GM18870 (cell line): ENCODE measurements at regions not wholly inside any gene's neighbourhood (a gene's known extent, or its start where the extent isn't known, plus 50 kb on each side); places are given as distances from the start of the nearest gene placed in this dataset.

Experiments
- ATAC-seq: cut with Tn5 transposase; IDR thresholded peaks from one replicate; pipeline ENCODE4 v1.9.1; 2021; ENCODE audit warnings: moderate library complexity; ENCODE audit not compliant: unreplicated experiment

GRCh38 chr4:164462471-164462870, 291.5 kb upstream of the SMIM31 start:
- no peak for ATAC-seq

DNA sequence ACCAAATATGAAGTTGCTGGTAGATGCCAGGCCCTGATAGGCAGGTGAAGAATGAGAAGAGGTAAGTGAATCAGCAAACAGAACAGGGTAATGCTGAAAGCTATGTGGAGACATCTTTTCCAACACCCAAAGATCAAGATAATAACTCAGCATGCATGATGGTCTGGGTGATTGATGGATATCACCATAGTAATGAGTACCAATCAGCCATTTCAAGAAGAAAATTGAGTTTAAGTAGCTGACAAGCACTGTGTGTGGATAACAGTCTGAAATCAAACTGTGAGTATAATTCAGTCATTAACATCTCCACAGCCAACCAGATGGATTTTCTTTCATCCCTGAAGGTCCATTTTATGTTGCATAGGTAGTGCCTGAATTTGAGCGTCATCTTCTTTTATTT, 289.6 kb upstream of the SMIM31 start:
- ATAC-seq = no peak

- ATAC-seq = no peak
Measured at GRCh38 chr4:164467493-164467892, 286.4 kb upstream of the SMIM31 start.

- ATAC-seq = no peak
Measured at GRCh38 chr4:164481306-164482091, 272.4 kb upstream of the SMIM31 start.

GRCh38 chr4:164482092-164482404, 271.9 kb upstream of the SMIM31 start:
- ATAC-seq = no peak

- no peak for ATAC-seq
Measured at GRCh38 chr4:164482758-164483157, 271.2 kb upstream of the SMIM31 start.

DNA sequence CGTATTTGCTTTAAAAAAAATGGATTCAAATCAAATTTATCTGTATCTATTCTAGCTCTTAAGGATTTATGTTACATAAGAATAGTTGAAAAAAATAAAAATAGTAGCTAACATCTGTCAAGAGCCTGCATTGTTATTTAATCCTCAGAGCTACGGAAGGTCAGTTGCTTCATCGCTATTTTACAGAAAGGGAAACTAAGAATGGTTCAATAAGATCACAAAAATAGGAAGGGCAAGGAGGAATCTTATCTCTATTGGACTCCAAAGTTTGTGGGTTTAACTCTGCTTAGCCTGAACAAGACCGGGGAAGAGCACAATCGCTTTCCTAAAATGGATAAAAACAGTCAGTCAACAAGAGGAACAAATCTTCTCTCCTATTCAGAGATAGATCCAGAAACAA, 270.2 kb upstream of the SMIM31 start:
- no peak for ATAC-seq

DNA sequence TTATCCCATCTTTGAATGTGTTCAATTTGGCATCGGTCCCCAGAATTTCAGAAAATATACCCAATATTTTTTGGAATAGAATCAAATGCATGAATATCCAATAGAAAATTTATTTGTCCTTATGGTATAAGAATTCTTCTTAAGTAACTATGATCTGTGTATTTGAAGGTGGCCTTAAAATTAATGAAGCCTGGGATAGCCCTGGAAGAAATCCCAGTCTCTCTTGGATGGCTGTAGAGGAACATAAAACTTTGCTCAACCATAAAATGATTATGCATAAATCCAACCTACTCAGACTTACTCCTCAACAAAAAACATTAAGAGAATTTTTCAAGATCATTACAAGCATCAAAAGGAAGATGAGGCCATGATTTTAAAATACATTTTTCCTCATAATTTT, 269.4 kb upstream of the SMIM31 start:
- no peak for ATAC-seq

DNA sequence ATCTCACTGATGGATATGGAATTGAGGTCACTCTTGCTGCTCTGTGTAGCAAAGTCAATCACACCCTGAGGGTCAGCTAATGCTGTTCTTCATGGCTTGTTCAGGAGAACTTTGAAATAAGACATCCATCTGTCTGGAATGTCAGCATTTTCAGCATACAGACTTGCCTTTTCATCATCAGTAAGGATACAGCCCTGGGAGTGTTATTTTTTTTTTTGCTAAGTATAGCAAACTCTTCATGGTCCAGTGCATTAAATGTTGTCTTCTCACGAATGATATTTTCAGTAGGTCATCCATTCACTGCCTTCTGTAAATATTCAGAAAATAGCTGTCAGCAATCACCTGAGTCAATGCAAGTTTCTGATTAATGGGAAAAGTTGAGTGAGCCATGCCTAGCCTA, 268.8 kb upstream of the SMIM31 start:
- ATAC-seq = no peak

GRCh38 chr4:164488114-164488513, 265.8 kb upstream of the SMIM31 start:
- ATAC-seq = no peak

- no peak for ATAC-seq
Measured at GRCh38 chr4:164501074-164501473, 252.9 kb upstream of the SMIM31 start.

DNA sequence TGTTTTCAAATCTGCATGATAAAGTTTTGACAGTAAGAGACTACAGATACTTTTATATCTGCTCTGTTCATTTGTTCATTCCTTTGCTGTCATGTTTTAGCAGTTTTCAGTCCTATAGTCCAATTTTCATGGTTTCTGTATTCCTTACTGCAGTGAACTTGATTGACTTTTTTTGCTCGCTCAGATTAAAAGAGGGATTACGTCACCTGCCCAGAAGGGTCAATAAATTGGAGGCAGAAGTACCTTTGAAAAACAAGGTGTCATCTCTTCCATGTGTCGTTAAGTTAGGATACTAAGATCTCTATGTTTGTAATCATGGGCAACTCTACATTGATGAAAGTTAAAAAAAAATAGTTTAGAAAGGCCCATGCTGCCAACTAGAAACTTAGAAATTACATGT, 250.1 kb upstream of the SMIM31 start:
- ATAC-seq = no peak

DNA sequence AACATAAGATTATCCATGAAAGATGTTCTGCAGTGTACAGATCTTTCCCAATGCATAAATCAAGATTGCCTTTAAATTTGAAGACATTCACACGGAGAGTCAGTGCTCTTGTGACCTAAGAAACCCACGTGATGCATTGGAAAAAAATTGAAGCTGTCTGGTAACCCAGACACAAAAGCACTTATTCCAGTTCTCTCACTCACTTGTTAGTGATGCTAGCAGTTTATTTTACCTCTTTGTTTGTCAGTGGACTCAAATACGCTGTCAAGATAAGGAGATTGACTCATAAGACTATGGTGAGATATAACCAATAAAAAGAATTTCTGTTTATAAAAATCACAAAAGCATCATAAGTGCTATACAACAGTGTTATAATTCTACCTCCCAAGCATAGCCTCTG, 245.8 kb upstream of the SMIM31 start:
- ATAC-seq = no peak

DNA sequence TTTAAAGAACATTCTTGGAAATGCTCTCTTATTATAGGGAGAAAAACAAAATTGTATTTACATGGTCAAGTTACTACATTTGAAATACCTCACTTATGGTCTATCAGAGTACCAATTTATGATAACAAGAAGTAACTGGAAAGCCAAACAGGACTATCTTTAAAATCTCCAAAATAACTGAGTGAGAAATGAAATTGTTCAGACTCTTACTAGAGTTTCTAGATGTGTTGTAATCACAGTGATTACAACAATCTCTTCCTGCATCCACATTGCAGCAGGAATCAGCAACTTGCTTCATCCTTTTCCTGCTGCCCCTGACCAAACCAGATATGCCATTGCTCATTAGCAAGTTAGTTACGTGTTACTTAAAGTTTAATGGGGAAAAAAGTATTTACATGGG, 245.2 kb upstream of the SMIM31 start:
- no peak for ATAC-seq

DNA sequence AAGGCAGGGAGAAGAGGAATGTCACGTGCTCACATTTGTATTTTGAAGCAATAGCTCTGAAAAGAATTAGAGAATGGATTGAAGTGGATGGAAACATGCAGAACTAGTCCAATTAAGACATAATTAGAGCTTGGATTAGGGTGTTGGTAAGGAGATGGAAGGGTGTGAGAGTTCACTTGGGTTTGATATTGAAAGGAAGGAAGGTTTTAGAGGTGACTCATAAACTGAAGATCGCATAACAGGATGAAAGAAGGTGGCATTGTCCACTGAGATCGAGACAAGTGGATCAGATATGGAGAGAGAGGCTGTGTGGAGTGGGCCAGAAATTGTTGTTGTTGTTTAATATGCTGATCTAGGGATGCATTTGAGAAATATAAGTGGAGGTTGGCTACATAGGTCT, 244.0 kb upstream of the SMIM31 start:
- no peak for ATAC-seq

- ATAC-seq = no peak
Measured at GRCh38 chr4:164512124-164512523, 241.8 kb upstream of the SMIM31 start.

GRCh38 chr4:164514765-164515164, 239.2 kb upstream of the SMIM31 start:
- no peak for ATAC-seq

GRCh38 chr4:164524789-164525188, 229.1 kb upstream of the SMIM31 start:
- ATAC-seq = no peak

DNA sequence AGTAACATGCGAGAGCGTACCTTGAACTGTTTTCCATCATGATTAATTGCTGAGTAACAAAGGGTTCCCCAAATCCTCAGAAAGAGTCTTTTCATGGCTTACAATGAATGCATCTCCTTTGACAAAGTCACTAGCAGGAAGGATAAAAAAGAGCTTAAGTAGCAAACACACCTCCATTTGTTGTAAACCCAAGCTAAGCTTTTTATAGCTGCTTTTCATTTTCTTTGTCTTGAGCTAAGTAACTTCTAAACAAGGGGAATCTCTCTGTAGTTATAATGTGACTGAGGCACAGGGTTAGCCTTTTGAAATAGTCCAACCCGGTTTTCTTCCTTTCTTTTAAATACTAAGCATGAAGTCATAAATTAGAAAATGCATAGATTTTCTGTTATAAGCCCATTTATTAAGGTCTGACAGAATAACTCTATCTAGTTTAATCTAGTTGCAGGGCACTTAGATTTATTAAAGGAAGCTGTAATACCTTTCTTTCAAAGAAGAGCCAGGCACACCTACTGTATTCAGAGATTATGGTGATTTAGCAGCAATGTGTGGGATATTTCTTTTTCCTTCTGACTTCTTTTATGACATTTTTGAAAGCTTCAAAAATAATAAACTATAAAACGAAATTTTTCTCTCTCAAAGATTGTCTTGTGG, 226.9 kb upstream of the SMIM31 start:
- no peak for ATAC-seq

DNA sequence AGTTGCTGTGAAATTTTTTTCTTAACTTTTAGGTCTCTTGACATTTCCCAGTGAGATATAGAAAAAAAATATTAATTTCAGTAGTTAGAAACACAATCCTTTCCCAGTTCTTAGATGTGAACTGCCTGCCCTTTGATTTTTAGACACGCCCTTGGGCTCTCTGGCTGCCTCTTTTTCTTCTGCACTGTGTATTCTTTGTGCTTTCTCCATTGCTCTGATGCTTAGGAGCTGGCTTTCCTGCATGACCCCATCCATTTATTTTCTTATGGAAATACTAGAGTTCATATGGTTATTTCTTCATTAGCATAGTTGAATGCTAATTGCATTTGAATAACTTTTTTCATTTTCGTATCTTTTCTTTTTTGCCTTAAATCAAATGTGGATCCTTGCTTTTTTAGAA, 224.9 kb upstream of the SMIM31 start:
- no peak for ATAC-seq

DNA sequence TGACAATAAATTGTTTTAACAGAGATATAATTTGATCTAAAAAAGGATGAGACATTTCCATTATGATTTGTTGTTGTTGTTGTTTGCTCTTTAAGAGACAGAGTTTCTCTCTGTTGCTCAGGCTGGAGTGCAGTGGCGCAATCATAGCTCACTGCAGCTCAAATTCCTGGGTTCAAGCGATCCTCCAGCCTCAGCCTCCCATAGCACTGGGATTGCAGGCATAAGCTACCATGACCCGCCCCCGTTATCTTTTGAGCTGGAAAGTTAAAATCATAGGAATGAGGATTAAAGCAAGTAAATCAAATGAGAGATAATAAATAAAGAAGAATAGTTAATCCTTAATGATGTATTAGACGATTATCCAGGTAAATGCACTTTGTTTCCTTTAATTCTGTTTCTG, 224.4 kb upstream of the SMIM31 start:
- no peak for ATAC-seq

- no peak for ATAC-seq
Measured at GRCh38 chr4:164531336-164531735, 222.6 kb upstream of the SMIM31 start.

DNA sequence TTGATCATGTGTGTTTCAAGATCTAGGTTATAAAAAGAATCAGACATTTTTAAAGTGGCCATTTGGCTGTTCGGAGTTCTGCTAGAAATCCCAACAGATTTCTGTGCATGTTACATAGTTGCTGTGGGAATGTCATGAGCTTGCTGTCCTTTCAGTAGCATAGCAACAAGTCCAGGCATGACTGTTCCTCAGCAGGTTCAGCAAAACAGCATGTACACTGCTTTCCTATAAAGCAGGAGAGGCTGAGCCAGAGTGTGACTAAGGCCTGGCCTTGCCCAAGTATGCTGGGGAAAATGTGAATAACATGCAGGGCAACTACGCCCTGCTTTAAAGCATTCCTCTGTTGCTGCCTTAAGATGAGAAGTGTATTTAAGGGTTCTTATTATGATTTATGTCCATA, 217.1 kb upstream of the SMIM31 start:
- no peak for ATAC-seq
